ENCODE measurements at regions not wholly inside any gene's neighbourhood (a gene's known extent, or its start where the extent isn't known, plus 50 kb on each side); places are given as distances from the start of the nearest gene placed in this dataset.

DNA sequence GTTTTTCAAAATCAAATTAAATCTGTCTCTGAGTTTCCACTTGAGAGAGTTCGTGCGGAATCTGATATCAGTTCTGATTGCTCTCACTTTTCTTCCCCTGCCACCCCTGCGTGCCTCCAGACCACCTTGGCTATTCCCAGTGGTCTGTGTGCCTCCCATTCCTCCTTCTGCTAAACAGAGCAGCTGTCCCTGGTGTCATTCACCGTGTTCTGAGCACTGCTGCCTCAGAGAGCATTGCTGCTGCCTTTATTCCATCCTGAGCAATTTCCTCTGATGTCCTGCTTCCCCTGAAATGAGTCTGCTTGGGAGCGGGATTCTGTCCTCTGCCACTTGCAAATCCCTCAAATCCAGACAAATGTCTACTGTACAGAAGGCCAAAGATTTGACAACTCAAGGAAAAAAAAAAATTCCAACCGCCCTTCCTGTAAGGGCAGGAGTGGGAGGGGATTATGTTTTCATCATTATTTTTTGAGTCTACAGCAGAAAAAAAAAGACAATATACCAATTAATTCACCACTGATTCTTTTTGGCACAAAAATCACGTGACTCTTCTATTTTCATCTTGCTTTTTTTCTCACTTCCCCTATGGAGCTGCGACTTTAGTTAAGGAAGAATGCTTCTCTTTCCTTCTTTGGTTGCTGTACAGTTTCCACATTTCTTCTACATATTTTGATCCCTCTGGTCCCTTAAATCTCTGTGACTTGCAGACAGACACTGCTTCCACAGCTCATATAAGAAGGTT, 833.0 kb downstream of the EPHA7 start:
- Histone ChIP-seq H3K4me3 (no peak overlapping the region), H3K4me1 (ENCODE audit: insufficient read depth) (no peaks in the 10 kb centered on the region), H3K9me3 (ENCODE audit: low read depth) (no peaks in the 10 kb centered on the region), H2AFZ (no peak overlapping the region), H3K27ac (no peak overlapping the region), H3K79me2 (no peaks in the 10 kb centered on the region), H3K36me3 (replicated peaks; ENCODE audit: insufficient read depth, low read depth) (no peaks in the 10 kb centered on the region), H3K27me3 (no peaks in the 10 kb centered on the region), H4K20me1 (ENCODE audit: insufficient read depth, poor library complexity, severe bottlenecking) (no peaks in the 10 kb centered on the region), H3K9me2 (replicated peaks; ENCODE audit: insufficient read depth) (no peaks in the 10 kb centered on the region), H3K4me2 (no peak overlapping the region)
- 71% methylated on average over 8 of the region's 8 CpGs for WGBS (ENCODE audit: low lambda C conversion rate, missing lambda C conversion rate)
- TF ChIP-seq EZH2phosphoT487 (IDR thresholded peaks at IDR 0.05; ENCODE audit: low read depth, severe bottlenecking, unreplicated experiment) (no peak), EZH2 (IDR thresholded peaks at IDR 0.05; ENCODE audit: borderline replicate concordance) (no peak)
- TF ChIP-seq, protein P1, sequence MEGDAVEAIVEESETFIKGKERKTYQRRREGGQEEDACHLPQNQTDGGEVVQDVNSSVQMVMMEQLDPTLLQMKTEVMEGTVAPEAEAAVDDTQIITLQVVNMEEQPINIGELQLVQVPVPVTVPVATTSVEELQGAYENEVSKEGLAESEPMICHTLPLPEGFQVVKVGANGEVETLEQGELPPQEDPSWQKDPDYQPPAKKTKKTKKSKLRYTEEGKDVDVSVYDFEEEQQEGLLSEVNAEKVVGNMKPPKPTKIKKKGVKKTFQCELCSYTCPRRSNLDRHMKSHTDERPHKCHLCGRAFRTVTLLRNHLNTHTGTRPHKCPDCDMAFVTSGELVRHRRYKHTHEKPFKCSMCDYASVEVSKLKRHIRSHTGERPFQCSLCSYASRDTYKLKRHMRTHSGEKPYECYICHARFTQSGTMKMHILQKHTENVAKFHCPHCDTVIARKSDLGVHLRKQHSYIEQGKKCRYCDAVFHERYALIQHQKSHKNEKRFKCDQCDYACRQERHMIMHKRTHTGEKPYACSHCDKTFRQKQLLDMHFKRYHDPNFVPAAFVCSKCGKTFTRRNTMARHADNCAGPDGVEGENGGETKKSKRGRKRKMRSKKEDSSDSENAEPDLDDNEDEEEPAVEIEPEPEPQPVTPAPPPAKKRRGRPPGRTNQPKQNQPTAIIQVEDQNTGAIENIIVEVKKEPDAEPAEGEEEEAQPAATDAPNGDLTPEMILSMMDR (IDR thresholded peaks at IDR 0.05; ENCODE audit: poor library complexity) = no peak
- DNase-seq (ENCODE audit: low spot score) = no peak

DNA sequence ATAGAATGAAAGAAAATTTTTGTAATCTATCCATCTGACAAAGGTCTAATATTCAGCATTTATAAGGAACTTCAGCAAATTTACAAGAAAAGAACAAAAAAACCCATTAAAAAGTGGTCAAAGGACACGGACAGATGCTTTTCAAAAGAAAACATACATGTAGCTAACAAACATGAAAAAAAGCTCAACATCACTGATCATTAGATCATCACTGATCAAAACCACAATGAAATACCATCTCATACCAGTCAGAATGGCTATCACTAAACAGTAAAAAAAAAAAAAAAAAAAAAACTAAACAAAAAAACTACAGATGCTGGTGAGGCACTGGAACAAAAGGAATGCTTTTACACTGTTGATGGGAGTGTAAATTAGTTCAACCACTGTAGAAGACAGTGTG, 837.1 kb downstream of the EPHA7 start:
- 85% methylated on average over 1 of the region's 1 CpG for WGBS (ENCODE audit: low lambda C conversion rate, missing lambda C conversion rate)
- TF ChIP-seq, protein P1 (IDR thresholded peaks at IDR 0.05; ENCODE audit: poor library complexity) = no peak
- TF ChIP-seq EZH2phosphoT487 (IDR thresholded peaks at IDR 0.05; ENCODE audit: low read depth, severe bottlenecking, unreplicated experiment) (no peak), EZH2 (IDR thresholded peaks at IDR 0.05; ENCODE audit: borderline replicate concordance) (no peak)
- Histone ChIP-seq H3K27me3 (no peaks in the 10 kb centered on the region), H3K36me3 (replicated peaks; ENCODE audit: insufficient read depth, low read depth) (no peaks in the 10 kb centered on the region), H4K20me1 (ENCODE audit: insufficient read depth, poor library complexity, severe bottlenecking) (no peaks in the 10 kb centered on the region), H3K4me3 (no peak overlapping the region), H3K4me2 (no peak overlapping the region), H3K9me2 (replicated peaks; ENCODE audit: insufficient read depth) (no peaks in the 10 kb centered on the region), H3K27ac (no peak overlapping the region), H3K9me3 (ENCODE audit: low read depth) (no peaks in the 10 kb centered on the region), H2AFZ (no peak overlapping the region), H3K4me1 (ENCODE audit: insufficient read depth) (no peaks in the 10 kb centered on the region), H3K79me2 (no peaks in the 10 kb centered on the region)
- DNase-seq (ENCODE audit: low spot score) = no peak

DNA sequence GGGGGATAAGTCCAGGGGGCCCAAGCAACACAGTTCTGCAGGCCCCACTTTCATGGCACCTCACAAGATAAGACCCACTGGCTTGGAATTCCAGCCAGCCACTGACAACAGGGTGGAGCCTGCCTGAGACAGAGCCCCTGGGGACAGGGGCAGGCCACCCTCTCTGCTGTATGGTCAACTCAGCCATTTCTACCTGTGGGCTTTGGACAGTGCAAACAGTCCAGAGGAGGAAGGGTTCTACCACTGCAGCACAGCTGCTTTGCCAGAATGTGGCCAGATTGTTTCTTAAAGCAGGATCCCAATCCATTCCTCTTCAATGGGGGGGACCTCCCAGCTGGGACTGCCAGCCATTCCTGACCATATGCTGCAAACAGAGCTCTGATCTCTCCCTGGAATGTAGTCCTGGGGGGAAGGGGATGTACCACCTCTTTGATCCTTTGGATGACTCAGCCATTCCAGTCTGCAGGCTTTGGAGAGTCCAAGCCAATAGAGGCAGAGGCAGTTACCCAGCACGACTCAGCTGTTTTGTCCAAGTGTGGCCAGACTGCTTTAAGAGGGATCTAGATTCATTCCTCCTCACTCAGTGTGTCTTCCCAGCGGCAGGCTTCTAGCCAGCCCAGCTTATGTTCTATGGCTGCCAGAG, 842.2 kb downstream of the EPHA7 start:
- no peak for DNase-seq (ENCODE audit: low spot score)
- Histone ChIP-seq H3K9me3 (ENCODE audit: low read depth) (no peaks in the 10 kb centered on the region), H3K27ac (no peak overlapping the region), H3K4me2 (no peak overlapping the region), H3K36me3 (replicated peaks; ENCODE audit: insufficient read depth, low read depth) (no peaks in the 10 kb centered on the region), H3K9me2 (replicated peaks; ENCODE audit: insufficient read depth) (no peaks in the 10 kb centered on the region), H3K4me3 (no peak overlapping the region), H2AFZ (no peak overlapping the region), H3K79me2 (no peaks in the 10 kb centered on the region), H3K27me3 (no peaks in the 10 kb centered on the region), H4K20me1 (ENCODE audit: insufficient read depth, poor library complexity, severe bottlenecking) (no peaks in the 10 kb centered on the region), H3K4me1 (ENCODE audit: insufficient read depth) (no peaks in the 10 kb centered on the region)
- WGBS (ENCODE audit: low lambda C conversion rate, missing lambda C conversion rate) = 50% methylated on average over 2 of the region's 2 CpGs
- TF ChIP-seq, protein P1 (IDR thresholded peaks at IDR 0.05; ENCODE audit: poor library complexity) = no peak
- no peak for TF ChIP-seq EZH2 (IDR thresholded peaks at IDR 0.05; ENCODE audit: borderline replicate concordance)
- TF ChIP-seq EZH2phosphoT487 (IDR thresholded peaks at IDR 0.05; ENCODE audit: low read depth, severe bottlenecking, unreplicated experiment) = no peak

Data from hepatocyte (in vitro differentiated cells).